Peyer's patch (tissue), 4 donors: ENCODE measurements at regions not wholly inside any gene's neighbourhood (a gene's known extent, or its start where the extent isn't known, plus 50 kb on each side); places are given as distances from the start of the nearest gene placed in this dataset.

Experiments used
- DNase-seq, 3 donors: peaks; one replicate each; pipeline ENCODE4 v3.0.0-alpha.2; 2017 to 2019
- H3K27ac ChIP-seq, 4 donors: fragments of 200-600 bp; sonication (generic); one replicate each; pipeline ENCODE4 v1.5.1; 2016 to 2019
- H3K27me3 ChIP-seq, 2 donors: fragments of 200-600 bp; sonication (generic); one replicate each; pipeline ENCODE4 v1.5.1; 2019
- H3K36me3 ChIP-seq, 3 donors: fragments of 200-600 bp; sonication (generic); one replicate each; pipeline ENCODE4 v1.5.1; 2016 to 2019
- H3K4me1 ChIP-seq, 4 donors: fragments of 200-600 bp; sonication (generic); one replicate each; pipeline ENCODE4 v1.5.1; 2016 to 2019
- H3K4me3 ChIP-seq, 4 donors: fragments of 200-600 bp; sonication (generic); 1 replicate in 3 of 4; 2 replicates in 1 of 4; pipeline ENCODE4 v1.5.1; 2016 to 2019; ENCODE audit warnings: mild to moderate bottlenecking in 1 of 4
- H3K9me3 ChIP-seq, 4 donors: fragments of 200-600 bp; sonication (generic); one replicate each; pipeline ENCODE4 v1.5.1; 2016 to 2019; ENCODE audit warnings: mild to moderate bottlenecking in 1 of 4
- CTCF ChIP-seq, 6 experiments: fragments of 450-650 bp in 4 of 6; fragments of 200-600 bp in 2 of 6; sonication (generic) in 1 of 6; IDR thresholded peaks; one replicate each; pipeline ENCODE4 v1.5.1; 2017 to 2019; ENCODE audit warnings: antibody characterized with exemption in 6 of 6, mild to moderate bottlenecking in 3 of 6, moderate library complexity in 1 of 6
- POLR2A ChIP-seq, 2 donors: fragments of 450-650 bp; IDR thresholded peaks; one replicate each; pipeline ENCODE4 v1.5.1; 2017; ENCODE audit warnings: antibody characterized with exemption in 2 of 2, mild to moderate bottlenecking in 2 of 2, moderate library complexity in 2 of 2

- TF ChIP-seq POLR2A (IDR thresholded peaks at IDR 0.05): no peak
- no peak for TF ChIP-seq CTCF (IDR thresholded peaks at IDR 0.05)
Measured at GRCh38 chr14:55964091-55964490, 154.1 kb upstream of the PELI2 start.

DNA sequence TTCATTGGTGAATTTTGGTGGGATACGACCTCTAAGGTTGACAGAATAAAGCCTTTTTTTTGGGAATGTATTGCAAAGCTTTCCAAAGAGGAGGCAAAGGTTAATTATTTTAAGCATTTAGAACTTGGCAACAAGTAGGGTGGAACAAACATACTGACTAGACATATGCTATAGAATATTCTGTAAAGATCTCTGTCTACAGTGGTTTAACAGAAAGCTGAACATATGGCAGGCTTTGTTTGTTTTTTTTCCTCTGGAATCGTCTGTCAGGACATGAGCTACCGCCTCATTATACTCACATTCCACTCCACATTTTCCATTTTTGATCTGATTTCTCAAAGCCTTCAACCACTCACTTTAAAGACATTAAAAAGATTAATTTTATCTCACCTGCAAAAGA lies 153.4 kb upstream of the PELI2 start:
- Histone ChIP-seq H3K36me3 (no peaks in the 10 kb centered on the region), H3K9me3 (no peaks in the 10 kb centered on the region), H3K27ac (no peak overlapping the region), H3K4me1 (no peaks in the 10 kb centered on the region), H3K4me3 (no peak overlapping the region), H3K27me3 (no peaks in the 10 kb centered on the region)
- no peak for DNase-seq
- no peak for TF ChIP-seq POLR2A (IDR thresholded peaks at IDR 0.05)

More at GRCh38 chr14:55964091-55964490, 154.1 kb upstream of the PELI2 start:
- H3K4me1 ChIP-seq: no peaks in the 10 kb centered on the region
- H3K9me3 ChIP-seq: no peaks in the 10 kb centered on the region
- no peaks in the 10 kb centered on the region for H3K27me3 ChIP-seq
- no peaks in the 10 kb centered on the region for H3K36me3 ChIP-seq
- DNase-seq: no peak
- no peak overlapping the region for H3K27ac ChIP-seq
- H3K4me3 ChIP-seq: no peak overlapping the region

- H3K36me3 ChIP-seq: no peaks in the 10 kb centered on the region
- H3K9me3 ChIP-seq: no peaks in the 10 kb centered on the region
- no peak overlapping the region for H3K27ac ChIP-seq
- TF ChIP-seq POLR2A (IDR thresholded peaks at IDR 0.05) (no peak), CTCF (IDR thresholded peaks at IDR 0.05) (no peak)
- H3K27me3 ChIP-seq: no peaks in the 10 kb centered on the region
- DNase-seq: no peak
- H3K4me1 ChIP-seq: no peaks in the 10 kb centered on the region
- H3K4me3 ChIP-seq: no peak overlapping the region
Measured at GRCh38 chr14:55965851-55966250, 152.4 kb upstream of the PELI2 start.

DNA sequence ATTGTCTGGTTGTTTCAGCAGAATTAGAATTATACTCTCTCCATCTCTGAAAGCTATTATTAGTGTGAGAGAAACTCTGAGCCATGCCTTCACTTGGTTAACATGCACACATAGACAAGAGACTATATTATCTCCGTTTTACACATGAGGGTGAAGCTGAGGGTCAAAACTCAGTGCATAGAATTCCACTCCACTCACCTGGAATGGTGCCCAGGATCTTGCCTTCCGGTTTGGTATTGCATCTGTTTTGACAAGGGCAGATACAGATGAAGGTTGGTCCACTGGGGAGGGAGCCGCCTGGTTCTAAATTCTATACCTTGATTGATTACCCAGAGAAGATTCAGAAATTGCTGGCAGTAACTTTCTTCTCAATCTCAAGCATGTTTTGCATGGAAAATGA lies 149.5 kb upstream of the PELI2 start:
- TF ChIP-seq CTCF (IDR thresholded peaks at IDR 0.05): no peak
- no peak for TF ChIP-seq POLR2A (IDR thresholded peaks at IDR 0.05)
- Histone ChIP-seq H3K4me3 (no peak overlapping the region), H3K36me3 (no peaks in the 10 kb centered on the region), H3K27ac (no peak overlapping the region), H3K27me3 (no peaks in the 10 kb centered on the region), H3K4me1 (no peaks in the 10 kb centered on the region), H3K9me3 (no peaks in the 10 kb centered on the region)
- DNase-seq: no peak

GRCh38 chr14:55973285-55973800 lies 144.9 kb upstream of the PELI2 start:
- Histone ChIP-seq H3K27me3 (no peaks in the 10 kb centered on the region), H3K4me1 (no peaks in the 10 kb centered on the region), H3K36me3 (no peaks in the 10 kb centered on the region), H3K27ac (no peak overlapping the region), H3K4me3 (no peak overlapping the region), H3K9me3 (no peaks in the 10 kb centered on the region)
- TF ChIP-seq POLR2A (IDR thresholded peaks at IDR 0.05): no peak
- no peak for TF ChIP-seq CTCF (IDR thresholded peaks at IDR 0.05)
- DNase-seq: no peak

GRCh38 chr14:55973911-55974630 lies 144.1 kb upstream of the PELI2 start:
- Histone ChIP-seq H3K4me1 (no peaks in the 10 kb centered on the region), H3K9me3 (no peaks in the 10 kb centered on the region), H3K36me3 (no peaks in the 10 kb centered on the region), H3K4me3 (no peak overlapping the region), H3K27ac (no peak overlapping the region), H3K27me3 (no peaks in the 10 kb centered on the region)
- DNase-seq: no peak
- TF ChIP-seq POLR2A (IDR thresholded peaks at IDR 0.05) (no peak), CTCF (IDR thresholded peaks at IDR 0.05) (no peak)
